HTR-8/SVneo (cell line): ENCODE measurements at regions not wholly inside any gene's neighbourhood (a gene's known extent, or its start where the extent isn't known, plus 50 kb on each side); places are given as distances from the start of the nearest gene placed in this dataset.
"Not testable (repeated sequence)": the region's sequence is repeated elsewhere in the genome, so short reads cannot be mapped to it uniquely, and the experiment has no call there.

Experiments
- DNase-seq: peaks from one replicate; pipeline ENCODE4 v3.0.0; 2011; ENCODE audit warnings: low spot score, mixed read lengths; ENCODE audit not compliant: insufficient read length
- FAIRE-seq: peaks from 2 replicates; lab custom pipeline; 2011; peaks lifted over from hg19 to GRCh38; lab: Jason Lieb, UNC

DNA sequence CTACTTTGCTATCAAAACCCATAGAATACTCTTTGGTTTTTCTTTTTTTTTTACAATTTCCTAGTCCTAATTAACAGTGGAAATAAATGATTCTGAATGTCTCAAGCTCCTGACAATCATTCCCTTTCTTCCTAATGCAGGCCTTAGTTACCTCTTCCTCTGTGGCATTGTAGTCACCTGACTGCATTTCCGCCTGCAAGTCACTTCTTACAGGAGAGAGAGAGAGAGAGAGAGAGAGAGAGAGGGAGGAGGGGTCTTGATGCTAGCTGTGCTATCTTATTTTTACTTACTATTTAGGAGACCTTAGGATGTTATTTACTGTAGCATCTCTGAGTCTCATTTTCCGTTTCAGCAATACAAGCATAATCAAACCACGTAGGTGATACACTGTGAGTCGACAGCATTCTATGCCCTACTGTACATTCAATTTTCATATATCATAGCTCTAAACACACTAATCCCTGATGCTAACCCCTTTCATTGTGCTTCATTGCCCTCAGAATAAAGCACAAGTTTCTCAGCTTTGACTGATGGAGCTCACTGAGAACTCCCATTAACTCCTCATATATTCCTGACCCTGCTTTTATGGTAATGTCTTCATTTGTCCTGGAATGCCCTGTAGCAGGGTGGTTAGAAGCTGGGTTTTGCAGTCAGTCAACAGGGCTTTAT lies 1237.3 kb downstream of the XPNPEP1 start:
- FAIRE-seq: no peak
- DNase-seq: no peak

DNA sequence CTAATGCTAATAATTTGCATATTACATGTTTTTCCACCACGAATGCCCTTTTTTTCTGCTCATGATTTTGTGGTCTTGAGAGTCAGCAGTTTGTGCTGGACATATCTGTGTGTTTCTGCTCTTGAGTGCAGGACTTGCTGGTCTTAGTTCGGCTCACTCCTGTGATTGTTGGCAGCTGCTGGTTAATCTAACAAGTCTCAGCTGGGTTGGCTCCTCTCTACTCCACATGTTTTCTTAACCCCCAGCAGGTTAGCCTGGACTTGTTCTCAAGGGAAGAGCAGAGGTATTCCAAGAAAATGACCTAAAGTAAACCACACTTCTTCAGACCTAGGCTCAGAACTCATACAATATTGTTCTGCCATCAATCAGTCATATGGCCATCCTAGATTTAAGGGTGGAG lies 1238.9 kb downstream of the XPNPEP1 start:
- DNase-seq (no peak), FAIRE-seq (no peak)

DNA sequence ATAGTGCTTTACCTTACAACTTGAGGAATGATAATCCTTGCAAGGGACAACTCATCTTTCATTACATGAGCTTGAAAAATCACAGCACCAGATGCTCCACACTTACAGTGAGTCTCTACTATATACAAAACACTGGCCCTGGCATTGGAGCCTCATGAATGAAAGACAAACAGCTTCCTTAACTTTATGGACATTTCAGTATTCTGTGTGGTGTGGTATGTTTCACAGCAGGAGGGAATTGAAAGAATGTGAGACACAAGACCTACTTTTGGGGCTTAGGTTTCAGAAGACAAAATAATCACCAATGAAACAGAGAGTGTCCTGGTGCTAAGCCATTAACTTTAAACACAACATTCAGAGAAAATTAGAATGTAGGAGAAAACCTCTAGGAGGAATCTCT lies 1249.6 kb downstream of the XPNPEP1 start:
- DNase-seq: no peak
- FAIRE-seq: no peak

DNA sequence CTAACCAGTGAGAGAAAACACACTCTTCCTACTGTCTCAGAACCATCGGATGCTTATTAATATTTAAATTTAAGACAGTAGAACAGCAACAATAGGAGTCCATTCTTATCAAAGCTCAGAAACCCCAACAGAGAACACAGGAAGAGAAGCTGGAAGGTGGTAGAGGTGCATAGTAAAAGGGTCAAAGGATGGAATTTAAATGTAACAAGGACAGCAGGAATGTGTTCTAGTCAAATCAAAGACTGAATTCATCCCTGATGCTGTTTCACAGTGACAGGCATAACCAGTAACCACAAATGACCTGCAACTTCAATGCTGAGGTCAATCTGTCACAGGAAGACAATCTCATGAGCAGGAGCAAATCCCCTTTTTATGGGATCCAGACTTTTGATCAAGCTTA lies 1259.7 kb downstream of the XPNPEP1 start:
- FAIRE-seq (no peak), DNase-seq (no peak)

DNA sequence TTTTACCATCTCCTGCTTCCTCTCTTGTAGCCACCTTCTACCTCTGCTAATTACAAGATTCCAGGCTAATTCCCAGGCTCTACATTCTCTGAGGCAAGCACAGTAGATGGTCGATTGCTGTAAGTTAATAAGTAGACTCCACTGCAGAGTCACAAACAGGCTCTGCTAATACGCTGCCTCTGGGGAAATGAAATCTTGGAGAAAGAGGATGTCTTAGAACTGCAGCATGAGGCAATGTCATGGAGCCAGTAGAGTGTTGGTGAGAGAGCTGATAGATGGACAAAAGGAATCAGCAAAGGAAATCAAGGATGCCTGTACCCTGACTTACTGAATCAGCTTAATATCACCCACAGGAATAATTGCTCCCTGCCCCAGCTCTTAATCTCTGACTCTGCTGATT lies 1260.3 kb downstream of the XPNPEP1 start:
- no peak for FAIRE-seq
- DNase-seq: no peak

DNA sequence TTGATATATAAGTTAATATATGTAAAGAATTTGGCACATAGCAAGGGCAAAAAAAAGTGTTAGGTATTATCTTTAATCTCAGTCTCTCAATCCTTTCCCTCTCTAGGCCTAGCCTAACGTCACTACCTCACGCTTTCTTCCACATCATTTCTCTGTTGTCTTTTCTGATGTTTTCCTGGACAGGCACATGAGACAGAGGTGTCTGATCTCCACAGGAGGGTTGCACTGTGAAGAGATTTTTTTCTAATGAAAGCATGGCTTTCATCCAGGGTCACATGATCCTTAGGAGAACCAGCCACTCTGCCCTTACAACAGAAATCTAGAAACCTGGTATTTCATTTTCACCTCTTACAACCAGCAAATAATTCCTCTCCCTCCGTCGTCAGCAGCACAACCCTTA lies 1268.3 kb downstream of the XPNPEP1 start:
- FAIRE-seq: no peak
- DNase-seq: no peak

DNA sequence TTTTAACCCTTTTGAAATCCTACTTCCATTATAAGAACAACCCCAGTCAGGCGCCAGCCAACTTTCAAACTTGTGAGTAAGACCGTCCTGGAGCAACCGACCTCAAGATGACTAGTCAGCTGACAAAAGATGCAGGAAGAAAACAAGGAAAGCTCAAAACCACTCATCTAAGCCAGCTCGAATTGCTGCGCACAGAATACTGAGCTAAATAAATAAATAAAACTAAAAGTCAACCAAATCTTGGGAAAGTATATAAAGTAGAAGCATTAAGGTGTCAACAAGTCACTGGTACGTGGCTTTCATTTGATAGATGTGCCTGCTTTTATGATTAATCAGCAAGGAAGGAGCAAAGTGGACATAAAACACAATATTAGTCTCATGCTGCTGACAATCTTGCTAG lies 1269.8 kb downstream of the XPNPEP1 start:
- DNase-seq (no peak), FAIRE-seq (no peak)

DNA sequence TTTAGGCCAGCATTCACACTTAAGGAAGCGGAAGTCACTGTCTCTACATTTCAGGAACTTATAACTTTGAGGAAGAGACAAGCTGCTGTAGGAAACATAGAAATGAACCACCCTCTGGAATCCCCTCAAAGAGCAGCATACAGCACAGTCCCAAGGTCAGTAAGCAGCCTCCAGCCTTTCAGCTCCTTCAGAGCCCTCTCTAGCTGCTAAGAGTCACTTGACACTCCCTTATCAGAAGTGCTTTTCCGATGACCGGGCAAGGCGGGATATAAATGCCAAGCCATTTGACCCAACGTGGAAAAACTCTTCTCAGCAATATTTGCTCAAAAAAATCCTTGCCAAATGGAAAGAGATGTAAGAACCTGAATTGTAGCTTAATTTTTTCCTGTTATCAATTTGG lies 1284.3 kb downstream of the XPNPEP1 start:
- no peak for FAIRE-seq
- no peak for DNase-seq

DNA sequence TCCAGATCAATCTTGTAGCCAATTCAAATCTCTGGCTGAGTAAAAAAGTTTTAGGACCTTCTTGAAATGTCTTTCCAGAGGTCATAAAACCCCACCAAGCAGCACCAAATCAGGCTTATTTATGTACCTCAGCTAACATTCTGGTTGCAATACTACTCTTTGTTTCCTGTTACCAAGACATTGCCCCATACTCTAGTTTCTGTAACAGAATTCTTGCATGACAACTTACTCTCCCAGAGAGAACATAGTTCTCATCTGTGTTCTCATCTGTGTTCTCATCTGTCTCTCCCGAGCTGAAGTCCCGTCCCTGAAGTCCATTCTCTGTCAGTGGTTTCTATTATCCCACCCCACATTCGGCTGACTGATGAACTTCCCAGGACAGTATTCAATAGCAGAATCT lies 1285.1 kb downstream of the XPNPEP1 start:
- FAIRE-seq (no peak), DNase-seq (no peak)

DNA sequence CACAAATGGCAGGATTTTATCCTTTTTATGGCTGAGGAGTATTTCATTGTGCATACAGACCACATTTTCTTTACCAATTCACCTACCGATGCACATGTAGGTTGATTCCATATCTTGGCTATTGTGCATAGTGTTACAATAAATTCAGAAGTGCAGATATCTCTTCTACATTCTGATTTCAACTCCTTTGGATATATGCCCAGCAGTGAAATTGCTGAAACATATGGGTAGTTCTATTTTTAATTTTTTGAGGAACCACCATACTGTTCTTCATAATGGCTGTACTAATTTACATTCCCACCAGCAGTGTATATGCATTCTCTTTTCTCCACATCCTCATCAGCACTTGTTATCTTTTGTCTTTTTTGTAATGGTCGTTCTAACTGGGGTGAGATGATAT lies 1290.3 kb downstream of the XPNPEP1 start:
- no peak for DNase-seq
- FAIRE-seq: no peak

DNA sequence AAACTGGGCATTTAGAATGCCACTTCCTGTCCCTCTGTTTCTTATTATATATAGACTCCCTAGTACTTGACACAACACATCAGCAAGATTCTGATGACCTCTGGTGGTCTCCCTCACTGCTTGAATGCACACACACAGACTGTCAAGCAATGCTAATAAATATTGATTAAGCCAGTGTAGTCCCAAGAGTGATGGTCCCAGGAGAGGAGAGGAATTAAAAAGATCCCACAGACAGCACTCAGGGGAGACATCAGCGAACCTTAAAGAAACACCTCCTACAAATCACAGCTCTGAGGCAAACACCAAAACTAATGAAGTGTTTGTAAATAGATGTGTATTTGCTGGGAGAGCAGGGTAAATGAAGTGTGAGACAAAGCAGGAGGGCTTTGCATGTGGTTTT lies 1291.2 kb downstream of the XPNPEP1 start:
- FAIRE-seq (no peak), DNase-seq (no peak)

DNA sequence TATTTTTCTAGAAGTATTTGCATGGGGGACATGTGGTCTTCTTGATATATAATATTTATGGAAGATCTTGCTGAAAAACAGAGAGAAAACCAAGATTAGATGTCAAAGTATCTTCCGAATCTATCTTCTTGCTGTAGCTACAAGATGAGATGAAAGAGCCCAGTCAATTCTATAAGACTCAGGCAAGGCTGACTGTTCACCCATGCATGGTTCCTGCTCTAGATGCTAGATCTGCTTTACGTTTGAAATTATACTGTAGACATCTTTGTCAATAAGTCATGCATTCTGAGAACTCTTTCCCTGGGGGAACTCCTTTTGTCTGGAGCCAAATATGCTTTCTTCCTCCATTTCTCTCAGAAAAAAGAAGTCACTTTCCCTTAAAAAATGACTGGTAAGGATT lies 1292.0 kb downstream of the XPNPEP1 start:
- DNase-seq: no peak
- no peak for FAIRE-seq

DNA sequence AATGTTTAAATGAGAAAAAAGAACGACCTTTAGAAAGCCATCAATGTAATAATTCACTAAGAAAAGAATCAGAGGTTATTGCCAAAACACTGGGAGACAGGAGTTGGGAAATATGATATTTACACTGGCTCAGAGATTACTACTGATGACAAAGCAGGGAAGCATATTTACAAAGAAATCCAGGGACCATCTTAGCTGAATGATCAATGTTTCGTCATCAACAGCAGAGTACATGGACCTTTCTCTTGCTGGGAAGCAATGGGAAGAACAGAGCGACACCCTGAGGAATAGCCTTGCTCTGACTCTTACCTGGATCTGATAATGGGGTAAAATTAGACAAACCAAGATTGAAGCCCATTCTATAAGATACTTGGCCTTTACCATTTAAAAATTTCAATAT lies 1293.5 kb downstream of the XPNPEP1 start:
- FAIRE-seq: no peak

DNA sequence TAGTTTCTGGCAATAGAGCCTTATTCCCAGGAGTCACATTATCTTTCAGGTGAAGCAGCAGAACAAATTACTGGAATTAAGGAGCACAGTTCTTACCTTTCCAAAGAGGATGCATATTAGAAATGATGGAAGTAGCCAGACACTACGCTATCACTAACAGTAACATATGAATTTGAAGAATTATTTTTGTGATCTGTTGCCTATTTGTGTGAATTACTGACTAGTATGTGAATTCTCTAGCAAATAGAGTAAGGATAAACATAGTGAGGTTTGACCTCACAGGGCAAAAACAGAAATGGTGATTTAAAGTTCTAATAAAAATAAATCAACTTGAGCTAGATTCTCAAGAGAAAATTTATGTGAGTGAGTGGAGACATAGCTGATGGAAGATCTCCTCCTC lies 1299.3 kb downstream of the XPNPEP1 start:
- no peak for FAIRE-seq

More for the DNA sequence above, 1293.5 kb downstream of the XPNPEP1 start:
- no peak for DNase-seq

DNA sequence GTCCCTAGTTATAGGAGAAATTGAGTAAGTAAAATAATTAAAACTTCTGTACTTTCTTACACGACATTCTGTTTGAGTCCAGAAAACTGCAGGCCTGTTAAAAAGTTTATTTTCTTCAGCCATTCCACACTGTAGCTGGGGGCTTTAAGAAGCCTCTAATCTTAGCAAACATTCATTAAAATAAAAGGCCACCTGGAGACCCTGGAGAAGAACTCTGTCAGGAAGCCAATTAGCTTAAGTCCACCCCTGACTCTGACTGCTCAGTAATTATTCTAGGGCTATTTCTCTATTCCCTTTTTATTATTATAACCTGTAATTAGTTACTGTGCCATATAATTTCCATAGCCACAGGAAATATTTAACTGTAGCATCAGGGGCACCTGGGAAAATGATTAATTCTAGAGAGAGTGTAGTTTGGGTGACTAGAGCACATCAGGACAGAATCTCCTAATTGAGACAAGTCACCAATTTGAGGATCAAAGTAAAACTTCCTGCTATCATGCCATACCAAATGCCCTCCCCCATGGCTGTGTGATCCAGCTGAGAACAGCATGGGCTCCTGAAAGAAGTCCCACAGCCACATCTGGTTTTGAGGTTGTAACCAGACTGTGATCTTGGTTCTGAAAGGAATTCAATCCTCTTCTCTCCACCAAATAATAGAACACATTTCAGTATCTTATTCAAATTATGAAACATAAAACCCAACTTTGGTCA lies 1302.3 kb downstream of the XPNPEP1 start:
- FAIRE-seq (no peak), DNase-seq (no peak)

More for the DNA sequence above, 1299.3 kb downstream of the XPNPEP1 start:
- DNase-seq: no peak

DNA sequence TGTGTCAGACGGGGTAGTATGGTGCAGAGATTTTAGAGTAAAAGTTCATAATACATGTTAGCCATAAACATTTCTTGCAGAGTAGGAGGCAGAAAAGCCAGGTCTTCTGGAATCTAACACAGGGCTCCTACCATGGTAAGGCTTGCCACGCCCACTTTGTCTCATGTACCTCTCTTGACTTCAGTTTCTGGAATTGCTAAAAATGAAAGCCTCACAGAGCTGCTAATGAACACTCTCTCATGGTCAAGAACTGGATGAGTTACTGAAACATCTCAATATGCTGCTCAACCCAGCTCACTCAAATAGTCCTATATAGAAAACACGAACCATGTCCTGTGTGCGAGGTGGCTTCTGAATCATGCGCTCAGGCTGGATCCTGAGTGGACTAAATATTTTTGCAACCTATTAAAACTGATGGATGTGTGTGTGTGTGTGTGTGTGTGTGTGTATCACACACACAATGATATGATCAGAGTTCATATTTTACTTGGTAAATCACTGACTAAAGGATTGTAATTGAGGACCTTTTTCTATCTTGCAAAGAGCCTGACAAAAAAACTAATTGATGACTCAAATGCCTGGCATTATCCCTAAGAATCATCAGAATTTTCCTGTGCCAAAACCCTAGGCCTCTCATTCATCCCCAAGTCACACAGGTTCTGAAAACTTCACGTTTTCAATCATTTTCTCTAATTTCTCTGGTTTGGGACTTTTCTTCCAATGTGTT lies 1306.6 kb downstream of the XPNPEP1 start:
- no peak for FAIRE-seq
- DNase-seq: no peak

DNA sequence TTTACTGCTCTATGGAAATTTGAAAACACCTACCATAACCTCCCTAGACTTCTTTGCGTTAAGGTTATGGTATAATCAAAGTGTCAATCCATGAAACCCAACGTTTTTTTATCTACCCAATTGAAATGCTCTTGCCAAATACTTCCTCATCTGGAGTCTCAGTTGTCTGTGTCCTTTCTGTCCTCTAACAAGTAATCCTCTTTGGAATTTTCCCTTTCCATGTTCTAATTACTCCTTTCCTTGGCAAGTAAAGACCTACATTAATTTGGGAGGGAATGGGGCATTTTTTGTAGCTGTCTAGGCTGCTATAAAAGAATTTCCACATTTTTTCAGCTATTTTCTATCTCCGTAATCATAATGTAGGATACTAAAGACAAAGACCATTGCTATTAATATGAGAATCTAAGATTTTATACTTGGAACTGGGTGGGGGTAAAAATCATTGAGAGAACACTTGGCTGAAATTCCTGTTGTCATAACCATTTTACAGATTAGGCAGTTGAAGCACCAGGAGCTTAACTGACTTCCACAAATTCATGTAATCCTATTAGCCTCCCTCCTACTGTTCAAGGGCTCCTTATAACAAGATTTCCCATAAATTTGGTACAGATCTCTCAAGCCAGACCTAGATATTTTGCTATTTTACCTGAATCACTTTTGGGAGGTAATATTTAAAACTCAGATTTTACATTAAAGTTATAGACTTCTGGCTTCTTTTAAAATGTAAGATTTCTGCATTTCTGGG lies 1307.6 kb downstream of the XPNPEP1 start:
- DNase-seq: no peak
- no peak for FAIRE-seq

DNA sequence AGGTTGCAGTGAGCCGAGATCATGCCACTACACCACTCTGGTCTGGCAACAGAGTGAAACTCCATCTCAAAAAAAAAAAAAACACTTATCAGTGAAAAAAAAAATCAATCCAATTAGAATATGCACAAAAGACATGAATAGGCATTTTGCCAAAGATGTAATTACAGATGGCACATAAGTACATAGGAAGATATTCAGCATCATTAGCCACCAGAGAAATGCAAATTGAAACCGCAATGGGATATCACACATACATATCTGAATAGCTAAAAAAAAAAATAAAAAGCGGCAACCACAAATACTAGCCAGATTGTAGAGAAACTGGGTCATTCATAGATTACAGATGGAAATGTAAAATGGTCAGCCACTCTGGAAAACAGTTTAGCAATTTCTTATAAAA lies 1310.8 kb downstream of the XPNPEP1 start:
- no peak for FAIRE-seq
- no peak for DNase-seq

DNA sequence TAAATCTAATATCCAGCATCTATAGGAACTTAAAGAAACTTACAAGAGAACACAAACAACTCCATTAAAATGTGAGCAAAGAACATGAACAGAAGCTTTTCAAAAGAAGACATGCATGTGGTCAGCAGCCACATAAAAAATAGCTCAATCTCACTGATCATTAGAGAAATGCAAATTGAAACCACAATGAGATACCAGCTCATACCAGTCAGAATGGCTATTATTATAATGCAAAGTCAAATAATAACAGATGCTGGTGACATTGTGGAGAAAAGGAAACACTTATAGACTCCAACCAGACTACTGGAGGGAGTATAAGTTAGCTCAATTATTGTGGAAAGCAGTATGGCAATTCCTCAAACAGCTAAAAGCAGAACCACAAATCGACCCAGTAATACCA lies 1314.5 kb downstream of the XPNPEP1 start:
- FAIRE-seq: no peak
- no peak for DNase-seq

DNA sequence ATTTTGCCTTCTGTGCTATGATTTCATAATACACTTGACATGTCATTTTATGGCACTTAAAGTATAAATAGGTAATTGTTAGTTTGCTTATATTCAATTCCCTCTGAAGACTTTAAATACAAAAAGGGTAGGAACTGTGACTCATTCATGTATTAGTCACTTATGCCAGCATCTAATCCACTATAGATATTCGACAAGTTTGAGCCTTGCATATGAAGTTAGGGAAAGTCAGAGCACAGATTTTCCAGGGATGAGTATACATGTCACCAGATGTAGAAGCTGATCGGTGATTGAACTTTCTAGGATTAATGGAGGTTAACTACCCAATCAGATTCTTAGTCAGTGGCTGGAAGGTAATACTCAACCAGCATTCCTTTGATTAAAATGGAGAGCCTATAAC lies 1321.5 kb downstream of the XPNPEP1 start:
- DNase-seq (peak; percentile 3), FAIRE-seq (no peak)

DNA sequence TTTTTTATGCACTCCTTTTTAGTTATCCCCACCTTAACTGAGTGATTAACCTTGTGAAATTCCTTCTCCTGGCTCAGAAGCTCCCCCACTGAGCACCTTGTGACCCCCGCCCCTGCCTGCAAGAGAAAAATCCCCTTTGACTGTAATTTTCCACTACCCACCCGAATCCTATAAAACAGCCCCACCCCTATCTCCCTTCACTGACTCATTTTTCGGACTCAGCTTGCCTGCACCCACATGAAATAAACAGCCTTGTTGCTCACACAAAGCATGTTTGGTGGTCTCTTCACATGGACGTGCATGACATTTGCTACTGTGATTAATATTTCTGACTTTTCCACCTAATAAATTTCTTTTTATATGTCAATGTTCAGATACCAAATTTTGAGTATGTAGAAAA lies 1322.8 kb downstream of the XPNPEP1 start:
- not testable (repeated sequence) for FAIRE-seq, DNase-seq
